Stimulated activated CD4-positive, alpha-beta T cell treated with anti-CD3 and anti-CD28 coated beads, Interleukin-4, amount 100 ng/mL, for 24 hours (primary cell): ENCODE measurements at regions not wholly inside any gene's neighbourhood (a gene's known extent, or its start where the extent isn't known, plus 50 kb on each side); places are given as distances from the start of the nearest gene placed in this dataset.

ENCODE experiments used
- DNase-seq: peaks from one replicate; pipeline ENCODE4 v3.0.0-alpha.2; 2020

DNA sequence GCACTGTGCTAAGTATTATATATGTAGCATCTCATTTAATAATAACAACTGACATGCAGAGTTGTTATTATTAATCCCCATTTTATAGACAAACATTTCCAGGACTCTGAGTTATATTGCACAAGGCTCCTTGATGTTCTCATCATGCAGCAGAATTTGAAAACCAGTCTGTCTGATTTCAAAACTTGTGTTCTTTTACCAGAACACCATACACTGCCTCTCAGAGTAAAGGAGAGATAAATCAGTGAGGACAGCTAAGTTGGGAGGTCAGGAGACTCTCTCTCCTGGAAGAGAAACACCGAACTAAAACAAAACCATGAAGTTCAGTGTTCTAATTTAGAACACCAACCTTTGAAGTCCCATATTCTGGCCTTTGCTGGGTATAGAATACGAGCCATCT, 92.7 kb upstream of the TNC start:
- DNase-seq, result no peak

DNA sequence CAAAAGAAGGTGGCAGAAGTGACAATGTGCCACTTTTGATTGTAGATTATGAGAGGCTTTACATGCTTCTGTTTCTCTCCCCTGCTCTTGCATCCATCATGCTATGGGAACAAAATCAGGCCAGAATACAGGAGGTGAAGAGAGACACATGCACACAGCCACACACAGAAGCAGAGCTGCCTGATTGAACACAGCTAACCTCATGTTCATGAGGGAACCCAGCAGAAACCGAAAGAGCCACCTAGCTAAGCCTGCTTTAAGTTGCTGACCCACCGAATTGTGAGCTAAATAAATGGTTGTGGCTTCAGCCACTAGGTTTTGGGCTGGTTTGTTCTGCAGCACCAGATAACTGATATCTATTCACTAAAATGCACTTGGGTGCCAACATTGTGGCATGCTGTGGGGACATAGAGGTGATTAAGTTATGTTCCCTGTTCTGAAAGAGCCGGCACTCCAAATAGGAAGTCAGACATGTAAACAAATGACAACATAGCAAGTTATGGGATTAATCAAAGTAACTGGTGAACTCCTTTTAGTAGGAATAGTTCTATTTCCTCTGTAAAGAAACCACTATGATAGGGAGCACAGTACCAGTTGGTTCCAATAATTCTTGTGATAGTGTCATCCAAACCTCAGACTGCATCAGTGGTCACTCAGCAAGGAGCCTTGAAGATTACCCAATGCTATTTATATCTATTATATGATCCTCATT, 93.6 kb upstream of the TNC start:
- no peak for DNase-seq

DNA sequence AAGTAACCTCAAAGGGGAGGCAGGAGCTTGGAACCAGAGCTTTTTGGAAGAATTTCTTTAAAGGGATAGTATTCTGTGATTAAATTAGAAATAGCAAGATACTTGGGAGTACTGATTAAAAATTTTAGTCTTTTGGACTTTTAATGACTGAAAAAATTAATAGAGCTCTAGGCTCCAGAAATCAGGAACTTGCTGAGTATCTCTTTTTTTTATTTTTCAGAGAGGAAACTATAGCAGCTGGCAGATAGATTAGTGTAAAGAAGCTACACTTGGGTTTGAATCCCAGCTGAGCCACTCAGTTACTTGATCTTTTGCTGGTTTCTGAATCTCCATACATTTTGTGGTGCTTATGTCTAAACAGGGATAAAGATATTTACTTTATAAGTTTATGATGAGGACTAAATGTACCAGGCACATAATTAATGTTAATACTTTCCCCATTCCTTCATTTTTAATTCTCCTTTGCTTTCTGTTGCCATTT, 94.2 kb upstream of the TNC start:
- DNase-seq, result no peak

DNA sequence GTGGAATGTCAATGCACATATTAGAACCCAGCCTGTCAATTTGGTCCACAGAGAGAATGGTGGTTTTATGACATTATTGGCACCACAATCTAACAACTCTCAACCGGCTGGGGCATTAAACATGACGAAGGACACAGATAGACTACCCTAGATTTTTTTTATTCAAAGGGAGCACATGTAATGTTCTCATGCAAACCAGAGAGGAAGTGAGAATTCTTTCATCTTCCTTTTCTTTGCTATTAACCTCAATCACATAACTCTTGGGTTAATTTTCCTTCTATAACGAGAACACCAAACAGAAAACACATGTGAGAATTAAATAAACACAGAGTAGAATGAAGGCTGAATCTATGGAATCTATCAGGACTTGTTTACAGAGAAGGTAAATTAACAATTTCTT, 94.9 kb upstream of the TNC start:
- no peak for DNase-seq

DNA sequence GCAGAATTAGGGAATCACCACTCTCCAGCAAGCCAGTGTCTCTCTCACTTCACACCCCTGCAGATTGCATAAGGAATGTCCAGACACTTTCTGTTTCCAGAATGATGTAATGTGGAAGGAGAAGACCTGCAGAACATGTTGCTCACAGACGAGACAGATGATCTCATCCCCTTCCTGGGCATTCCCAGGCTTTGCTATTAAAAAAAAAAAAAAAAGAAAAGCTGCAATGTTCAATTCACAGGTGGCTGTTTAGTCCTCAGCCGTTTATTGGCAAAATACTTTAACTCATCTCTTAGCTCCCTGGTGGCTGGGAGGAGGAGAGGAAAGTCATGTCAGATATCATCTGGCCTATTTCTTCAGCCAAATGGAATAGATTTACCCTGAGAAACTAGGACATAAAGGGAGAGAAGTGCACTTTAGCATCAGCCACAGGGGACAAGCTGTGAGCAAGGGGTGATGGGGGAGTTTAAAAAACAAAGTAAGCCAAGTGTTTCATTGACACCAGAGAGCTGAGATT, 95.9 kb upstream of the TNC start:
- DNase-seq, result no peak

DNA sequence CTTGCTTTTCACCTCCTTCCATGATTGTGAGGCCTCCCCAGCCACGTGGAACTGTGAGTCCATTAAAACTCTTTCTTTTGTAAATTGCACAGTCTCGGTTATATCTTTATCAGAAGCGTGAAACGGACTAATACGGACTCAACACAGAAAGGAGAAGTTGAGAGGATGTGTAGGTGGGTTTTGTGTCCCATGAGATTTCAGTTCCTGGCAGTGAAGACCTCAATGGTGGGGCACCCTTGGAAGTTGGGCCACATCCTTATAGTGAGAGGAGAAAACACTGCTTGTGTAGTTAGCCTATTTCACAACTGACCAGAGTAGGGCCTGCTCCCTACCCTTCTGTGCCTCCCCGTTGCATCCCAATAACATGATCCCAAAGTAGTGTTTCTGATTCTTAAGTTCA, 98.9 kb upstream of the TNC start:
- no peak for DNase-seq

DNA sequence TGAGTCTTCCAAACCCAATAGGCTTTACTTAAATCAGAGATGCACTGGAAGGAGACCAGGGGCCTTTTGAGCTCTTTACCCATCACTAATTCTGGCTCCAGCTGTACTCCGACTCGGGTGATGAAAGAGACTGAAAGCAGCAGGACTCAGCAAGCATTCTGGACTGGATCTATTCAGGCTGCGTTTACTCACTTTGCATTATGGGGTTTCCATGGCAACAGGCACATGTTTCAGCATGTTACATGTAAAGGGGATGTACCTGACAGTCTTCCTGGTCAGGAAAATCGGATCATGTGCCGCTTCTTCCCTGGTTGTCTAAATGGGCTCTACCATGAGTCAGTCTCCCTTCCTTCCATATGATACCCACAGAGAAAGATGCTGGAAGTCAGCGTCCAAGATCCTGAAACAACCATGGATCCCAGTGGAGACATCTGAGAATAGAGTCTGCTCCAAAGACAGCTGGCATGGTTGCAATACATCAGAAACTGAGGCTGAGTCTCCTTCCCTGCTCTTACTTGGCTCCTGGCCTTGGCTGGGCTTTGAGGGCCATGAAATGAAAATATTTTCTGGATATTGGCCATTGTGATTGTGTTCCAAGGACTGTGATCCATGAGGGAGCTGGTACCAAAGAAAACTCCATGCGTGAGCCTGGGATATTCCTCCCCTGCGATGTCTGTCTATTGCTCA, 102.5 kb upstream of the TNC start:
- no peak for DNase-seq

DNA sequence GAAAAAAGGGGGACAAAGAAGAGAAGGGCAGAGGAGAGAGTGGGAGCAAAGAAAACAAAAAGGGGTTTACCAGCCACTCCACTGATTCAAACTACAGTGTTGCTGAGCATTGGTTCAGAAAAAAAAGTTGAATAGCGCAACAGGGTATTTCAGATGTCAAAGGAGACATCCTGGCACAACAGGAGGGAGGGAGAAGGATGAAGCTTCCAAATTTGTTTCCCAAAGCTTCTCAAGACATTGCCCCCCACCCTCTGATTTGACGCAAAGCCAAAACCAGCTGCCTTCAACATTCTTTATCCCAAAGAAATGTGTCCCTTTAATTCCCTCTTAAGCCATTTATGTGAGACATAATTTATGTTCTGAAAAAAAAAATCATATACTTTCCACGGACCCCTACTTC, 105.5 kb upstream of the TNC start:
- DNase-seq, result no peak

DNA sequence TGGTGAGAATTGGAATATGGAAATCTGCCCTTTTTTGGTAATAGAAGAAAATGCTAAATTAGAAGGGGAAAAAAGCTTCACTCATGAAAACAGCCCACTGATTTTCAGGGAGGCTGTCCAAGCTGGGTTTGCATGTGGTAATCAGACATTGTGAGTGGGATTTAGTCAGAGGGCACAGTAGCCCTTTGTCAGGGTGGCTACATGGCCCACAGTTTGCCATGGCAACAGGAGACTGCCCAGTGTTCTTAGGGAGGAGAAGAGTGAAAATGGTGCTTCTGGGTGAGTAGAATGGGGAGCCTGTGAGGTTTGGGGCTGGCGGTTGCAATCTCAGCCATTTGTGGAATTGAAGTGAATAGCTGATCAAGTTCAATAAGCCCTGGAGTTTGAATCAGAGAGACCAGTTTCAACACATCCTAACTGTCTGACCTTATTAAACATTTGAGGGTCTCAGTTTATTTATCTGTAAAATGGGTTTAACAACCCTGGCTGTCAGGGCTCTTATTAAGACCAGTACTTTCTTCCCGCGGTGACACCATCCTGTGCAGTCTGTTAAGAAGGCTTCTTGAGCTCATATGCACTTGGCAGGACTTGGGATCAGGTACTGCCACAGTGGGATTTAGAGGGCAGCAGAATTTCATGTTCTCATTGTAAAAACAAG, 107.6 kb upstream of the TNC start:
- DNase-seq, result no peak

DNA sequence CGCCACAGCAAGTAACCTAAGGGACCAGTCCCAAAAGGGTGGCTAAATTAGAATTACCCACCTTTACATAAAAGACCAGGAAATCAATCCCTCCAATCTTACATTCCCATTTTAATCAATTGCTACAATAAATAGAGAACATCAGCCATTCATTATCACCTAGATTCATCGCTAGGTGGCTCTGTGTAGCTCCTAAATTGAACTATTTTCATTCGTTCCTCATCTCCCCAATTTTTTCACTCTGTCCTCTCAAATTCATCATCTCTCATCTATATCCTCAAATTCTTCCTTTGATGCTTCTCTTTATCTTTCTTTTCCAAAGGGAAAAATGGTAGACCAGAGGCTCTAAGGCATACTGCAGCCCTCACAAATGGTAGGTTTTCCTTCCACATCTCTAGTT, 108.2 kb upstream of the TNC start:
- no peak for DNase-seq

DNA sequence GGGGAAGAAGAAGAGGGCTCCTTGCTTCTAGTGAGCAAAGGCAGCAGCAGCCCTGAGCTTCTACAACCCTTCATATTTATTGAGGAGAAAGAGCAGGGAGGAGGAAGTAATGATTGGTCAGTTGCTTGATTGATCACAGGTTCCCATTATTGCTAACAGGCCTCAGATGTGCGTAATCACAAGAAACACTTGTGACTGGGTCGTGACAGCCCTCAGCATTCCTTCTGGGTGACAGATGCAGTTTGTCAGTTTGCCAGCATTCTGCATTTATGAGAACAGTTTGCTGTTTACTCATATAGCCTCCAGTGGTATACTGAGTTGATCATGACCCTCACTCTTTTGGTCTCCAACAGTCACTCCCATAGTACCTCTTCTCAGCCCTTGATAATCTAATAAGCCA, 111.5 kb upstream of the TNC start:
- DNase-seq, result no peak

DNA sequence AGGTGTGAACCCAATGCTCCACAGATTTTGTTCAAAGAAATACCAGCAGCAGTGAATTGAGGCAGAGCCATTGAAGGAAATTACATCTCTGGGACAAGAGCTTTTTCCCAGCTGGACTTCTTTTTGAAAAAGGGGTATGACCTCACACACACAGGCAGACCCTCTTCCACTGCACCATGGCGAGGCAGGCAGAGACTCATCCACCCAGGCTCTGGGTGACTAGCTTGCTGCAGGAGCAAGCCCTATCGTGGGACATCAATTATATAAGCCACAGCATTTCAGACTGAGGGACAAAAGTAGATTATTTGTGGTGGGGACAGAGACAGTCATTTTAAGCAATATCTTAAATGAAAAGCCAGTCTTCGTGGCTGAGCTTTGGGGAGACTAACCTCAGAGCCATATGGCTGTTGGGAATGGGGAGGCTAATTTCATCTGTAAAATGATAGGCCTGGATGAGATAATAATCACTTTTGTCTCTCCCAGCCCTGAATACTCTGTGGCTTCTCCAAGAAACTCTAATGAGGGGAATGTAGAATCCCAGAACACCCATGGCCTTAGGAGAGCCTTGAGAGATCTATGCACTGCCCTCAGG, 113.1 kb upstream of the TNC start:
- no peak for DNase-seq

DNA sequence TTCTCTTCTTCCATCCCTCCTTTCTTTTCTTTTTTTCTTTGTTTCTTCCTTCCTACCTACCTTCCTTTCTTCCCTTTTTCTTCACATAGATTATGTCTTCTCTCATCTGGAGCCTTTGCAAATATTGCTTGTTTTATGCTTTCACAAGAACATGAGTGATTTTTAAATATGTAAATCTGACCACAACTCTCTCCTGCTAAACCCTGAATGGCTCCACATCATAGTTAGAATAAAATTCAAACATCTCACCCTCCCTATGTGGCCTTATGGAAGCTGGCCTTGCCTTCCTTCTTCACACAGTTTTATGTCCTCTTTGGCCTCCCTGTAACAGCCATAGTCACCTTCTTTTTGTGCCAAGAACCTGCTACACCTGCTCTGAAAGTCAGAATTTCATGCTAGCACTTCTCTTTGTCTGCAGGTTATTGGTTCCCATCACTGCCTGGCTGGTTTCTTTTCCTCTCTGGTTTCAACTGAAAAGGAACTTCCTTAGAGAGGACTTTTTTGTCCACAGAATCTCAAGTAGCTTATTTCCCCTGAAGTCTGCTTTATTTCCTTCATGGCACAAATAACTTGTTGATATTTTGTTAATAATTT, 114.3 kb upstream of the TNC start:
- no peak for DNase-seq

DNA sequence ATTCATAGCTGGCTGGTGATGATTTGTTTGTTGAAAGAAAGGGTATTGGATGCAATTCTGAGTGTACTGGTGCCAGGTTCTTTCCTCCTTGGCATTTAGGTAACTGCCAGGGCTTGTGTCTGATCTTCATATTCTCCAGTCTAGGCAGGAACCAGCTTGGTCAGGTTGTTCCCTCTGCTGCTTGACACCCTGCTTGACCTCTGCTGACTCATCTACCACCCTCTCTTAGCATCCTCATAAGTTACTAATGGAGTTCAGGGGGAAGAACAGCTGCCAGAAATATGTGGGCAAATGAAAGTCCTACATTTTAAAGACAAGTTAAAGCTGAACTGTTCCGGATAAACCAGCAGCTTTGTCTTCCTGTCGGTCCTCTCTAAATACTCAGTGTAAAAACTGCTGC, 116.1 kb upstream of the TNC start:
- no peak for DNase-seq

DNA sequence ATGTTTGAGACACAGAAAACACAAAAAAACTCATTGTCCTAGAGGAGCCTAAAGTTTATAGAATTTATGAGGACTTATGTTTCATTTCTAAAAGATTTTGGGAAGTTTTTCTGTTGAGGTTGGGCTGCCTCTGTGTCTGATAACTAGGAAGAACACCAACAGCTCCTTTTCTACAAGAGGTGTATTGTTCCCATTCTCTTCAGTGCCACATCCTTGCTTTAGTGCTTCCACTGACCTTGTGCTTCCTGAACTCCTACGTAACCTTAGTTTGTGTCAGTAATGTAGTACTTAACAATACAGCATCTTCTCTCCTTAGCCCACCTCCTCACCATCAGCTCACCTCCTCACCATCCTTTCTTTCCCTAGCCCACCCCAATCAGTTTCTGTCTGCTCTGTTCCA, 117.3 kb upstream of the TNC start:
- DNase-seq, result no peak

DNA sequence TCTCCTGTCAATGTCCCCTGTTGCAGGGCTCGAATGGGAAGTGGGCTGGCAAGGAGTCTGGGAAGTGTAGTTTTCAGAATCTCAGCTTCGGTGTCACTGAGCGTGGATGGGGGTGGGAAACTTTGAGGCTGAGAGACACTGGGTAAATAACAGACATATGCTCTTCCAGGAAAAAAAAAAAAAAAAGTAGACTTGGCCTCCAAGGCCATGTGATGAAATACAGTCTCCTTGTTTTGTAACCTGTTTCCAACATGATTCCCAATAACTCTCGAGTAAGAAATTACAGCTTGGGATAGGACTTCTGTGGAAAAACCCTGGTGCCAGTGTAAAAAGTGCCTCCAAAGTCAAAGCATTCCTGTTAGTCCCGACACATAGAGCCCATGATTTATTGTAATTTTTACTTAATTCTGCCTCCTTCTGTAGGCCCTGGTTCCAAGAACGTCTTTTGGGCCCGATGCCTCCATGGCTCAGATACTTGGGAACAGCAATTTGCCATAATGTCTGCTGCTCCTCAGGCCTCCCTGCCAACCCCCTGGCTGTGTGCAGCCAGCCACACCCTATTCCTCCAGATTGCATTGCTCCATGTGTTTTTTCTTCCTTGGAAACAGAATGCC, 119.5 kb upstream of the TNC start:
- no peak for DNase-seq

DNA sequence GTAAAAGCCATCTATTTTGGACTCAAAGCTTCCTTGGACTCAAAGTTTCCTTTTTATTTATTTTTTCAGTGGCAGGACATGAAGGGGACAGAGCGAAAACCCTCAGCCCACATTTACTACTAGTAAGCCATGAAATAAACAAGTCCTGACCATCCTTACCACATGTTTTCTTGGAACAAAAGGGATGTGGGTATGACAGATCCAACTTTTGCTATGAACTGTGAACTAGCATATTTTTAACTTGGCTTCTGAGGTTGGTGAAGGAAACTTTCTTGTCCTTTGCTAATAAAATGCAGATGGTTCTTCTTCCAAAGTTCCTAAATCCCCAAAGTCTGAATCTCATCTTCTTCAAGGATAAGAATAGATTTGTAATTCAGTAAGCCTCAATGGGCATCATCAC, 122.7 kb upstream of the TNC start:
- no peak for DNase-seq

DNA sequence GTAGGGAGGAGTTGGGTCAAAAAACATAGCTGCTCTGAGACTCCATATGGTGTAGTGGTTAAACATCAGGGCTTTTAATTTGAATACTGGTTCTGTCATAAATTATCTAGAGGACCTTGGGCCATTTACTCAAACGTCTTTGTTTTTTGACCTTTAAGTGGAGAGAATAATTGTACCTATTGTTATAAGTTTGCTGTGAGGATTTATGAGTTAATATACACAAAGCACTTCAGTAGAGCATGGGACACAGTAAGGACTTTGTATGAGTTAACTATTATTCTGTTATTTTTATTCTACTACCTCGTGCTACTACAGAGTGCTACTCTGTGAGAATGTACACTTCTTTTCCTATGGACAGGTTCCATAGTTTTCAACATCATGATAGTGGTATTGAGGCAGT, 123.7 kb upstream of the TNC start:
- DNase-seq, result no peak

DNA sequence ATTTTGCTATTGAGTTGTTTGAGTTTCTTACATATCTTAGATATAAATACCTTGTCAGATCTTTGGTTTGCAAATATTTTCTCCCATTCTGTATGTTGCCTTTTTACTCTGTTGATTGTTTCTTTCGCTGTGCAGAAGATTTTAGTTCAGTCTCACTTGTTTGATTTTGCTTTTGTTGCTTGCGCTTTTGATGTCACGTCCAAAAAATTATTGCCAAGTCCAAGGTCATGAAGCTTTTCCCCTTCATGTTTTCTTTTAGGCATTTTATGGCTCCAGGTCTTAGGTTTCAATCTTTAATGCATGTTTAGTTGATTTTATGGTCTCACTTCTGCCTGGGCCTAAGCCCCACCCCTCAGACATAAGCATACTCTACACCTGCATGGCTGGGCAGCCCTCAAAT, 131.5 kb upstream of the TNC start:
- DNase-seq, result no peak

DNA sequence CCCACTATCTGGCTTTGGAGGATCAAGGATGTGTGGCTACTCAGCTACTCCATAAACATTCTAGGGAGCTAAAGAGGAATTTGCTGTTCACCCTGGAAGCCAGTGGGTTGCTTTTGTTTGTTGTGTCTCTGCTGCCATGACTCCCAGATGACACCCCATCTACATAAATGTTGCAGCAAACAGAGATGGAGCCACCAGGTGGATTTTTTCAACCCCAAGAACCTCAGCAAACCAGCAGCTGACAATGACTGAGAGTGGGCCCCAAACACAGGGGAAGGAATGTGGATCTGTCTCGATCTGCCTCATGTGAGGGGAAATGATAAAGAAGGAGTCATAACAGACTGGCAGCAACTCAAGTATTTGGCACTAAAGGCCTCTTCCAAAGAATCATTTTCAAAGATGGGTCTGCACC, 132.7 kb upstream of the TNC start:
- no peak for DNase-seq

DNA sequence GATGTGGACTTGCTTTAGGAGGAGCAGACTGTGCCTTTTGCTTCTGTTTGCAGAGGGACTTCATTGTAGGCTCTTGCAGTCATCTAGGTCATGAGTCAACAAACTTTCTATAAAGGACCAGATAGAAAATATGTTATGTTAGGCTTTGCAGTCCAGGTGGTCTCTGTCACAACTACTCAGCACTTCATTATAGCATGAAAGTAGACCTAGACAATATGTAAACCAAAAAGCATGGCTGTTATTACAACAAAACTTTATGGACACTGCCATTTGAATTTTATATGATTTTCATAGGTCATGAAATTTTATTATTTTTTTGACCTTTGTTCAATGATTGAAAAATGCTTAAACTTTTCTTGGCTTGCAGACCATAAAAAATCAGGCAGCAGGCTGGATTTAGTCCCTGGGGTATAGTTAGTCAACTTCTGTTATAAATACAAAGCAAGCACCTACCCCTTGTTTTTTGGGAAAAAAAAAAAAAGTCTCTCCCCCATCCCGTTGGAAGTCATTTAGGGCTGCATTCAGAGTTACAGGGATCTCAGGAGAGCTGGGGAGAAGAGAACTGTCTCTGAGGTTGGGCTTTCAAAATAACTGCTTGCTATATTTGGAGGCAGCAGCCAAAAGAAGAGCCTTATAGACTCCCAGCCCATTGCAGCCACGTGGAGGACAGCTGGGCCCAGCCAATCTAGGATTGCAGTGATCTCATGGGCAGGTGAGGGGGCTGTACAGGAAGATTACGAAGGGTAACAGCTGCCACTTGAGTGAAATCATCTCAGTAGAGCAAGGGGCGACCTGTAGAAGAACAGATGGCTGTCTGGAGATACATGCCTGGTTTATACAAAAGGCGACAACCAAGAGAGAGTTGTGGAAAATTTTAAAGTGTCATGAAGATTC, 136.6 kb upstream of the TNC start:
- no peak for DNase-seq

DNA sequence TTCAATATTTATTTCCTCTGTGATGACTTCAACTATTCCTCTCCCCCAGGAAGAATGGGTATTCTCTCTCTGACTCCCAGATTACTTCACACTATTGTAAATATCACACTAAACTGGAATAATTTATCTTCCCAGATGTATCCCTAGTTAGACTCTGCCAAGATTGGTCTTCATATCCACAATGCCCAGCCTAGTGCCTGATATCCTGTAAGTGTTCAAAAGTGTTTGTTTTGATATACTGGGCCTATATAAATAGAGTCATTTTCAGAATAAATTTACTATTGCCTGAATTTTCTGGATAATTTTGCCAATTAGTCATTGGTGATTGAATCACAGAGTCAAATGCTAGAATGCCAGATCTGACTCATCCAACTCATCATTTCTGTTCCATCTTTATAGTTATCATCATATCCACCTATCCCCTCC, 143.7 kb upstream of the TNC start:
- DNase-seq, result no peak
